OCI-LY7 (cell line): ENCODE measurements at regions not wholly inside any gene's neighbourhood (a gene's known extent, or its start where the extent isn't known, plus 50 kb on each side); places are given as distances from the start of the nearest gene placed in this dataset.

Source experiments
- BruUV-seq: library from RNA; stranded (reverse); fragments of 400-500 nt; replicated peaks from 2 replicates; lab custom pipeline; 2021; lab: Mats Ljungman, UMichigan
- CTCF ChIA-PET: fragments of 300-600 bp; sonication (Branson Sonifier 250); formaldehyde crosslinking; loops from one replicate; lab custom pipeline; 2022; ENCODE audit warnings: antibody characterized with exemption; ENCODE audit not compliant: unreplicated experiment; lab: Charles Lee
- POLR2A ChIA-PET: fragments of 300-600 bp; sonication (Branson Sonifier 250); formaldehyde crosslinking; loops from one replicate; lab custom pipeline; 2022; ENCODE audit warnings: antibody characterized with exemption; lab: Charles Lee
- DNase-seq: peaks from one replicate; pipeline ENCODE4 v3.0.0-alpha.2; 2015; ENCODE audit warnings: low spot score
- H2AFZ ChIP-seq: fragments of 200-600 bp; sonication (generic), shearing (Covaris generic); 2 replicates; pipeline ENCODE4 v1.6.1; 2014; ENCODE audit warnings: mild to moderate bottlenecking, antibody characterized with exemption, low read length, moderate library complexity
- H3K27ac ChIP-seq: fragments of 200-600 bp; sonication (generic); 2 replicates; pipeline ENCODE4 v1.5.1; 2014; ENCODE audit warnings: mixed run types, low read depth, mild to moderate bottlenecking, moderate library complexity, low read length, inconsistent platforms; ENCODE audit not compliant: poor library complexity, severe bottlenecking
- H3K36me3 ChIP-seq: fragments of 200-600 bp; sonication (generic); 2 replicates; pipeline ENCODE4 v1.6.1; 2014; ENCODE audit warnings: mild to moderate bottlenecking, antibody characterized with exemption, low read length, moderate library complexity, mixed read lengths; ENCODE audit not compliant: insufficient read depth
- H3K4me1 ChIP-seq: fragments of 200-600 bp; sonication (generic); 2 replicates; pipeline ENCODE4 v1.5.1; 2014; ENCODE audit warnings: mild to moderate bottlenecking, low read length; ENCODE audit not compliant: insufficient read depth, poor library complexity, severe bottlenecking
- H3K4me2 ChIP-seq: fragments of 200-600 bp; sonication (generic); 2 replicates; pipeline ENCODE4 v1.6.1; 2014; ENCODE audit warnings: mild to moderate bottlenecking, low read length
- H3K4me3 ChIP-seq: fragments of 200-600 bp; sonication (generic); 2 replicates; pipeline ENCODE4 v1.5.1; 2014; ENCODE audit warnings: mild to moderate bottlenecking, low read depth, low read length; ENCODE audit not compliant: poor library complexity, severe bottlenecking
- H3K79me2 ChIP-seq: fragments of 200-600 bp; sonication (generic); 2 replicates; pipeline ENCODE4 v1.6.1; 2016; ENCODE audit warnings: low read depth, mild to moderate bottlenecking, low read length, moderate library complexity, mixed read lengths; ENCODE audit not compliant: insufficient read depth
- H3K9me2 ChIP-seq: fragments of 200-600 bp; sonication (generic); 2 replicates; pipeline ENCODE4 v1.6.1; 2016; ENCODE audit warnings: mild to moderate bottlenecking, low read length, mixed read lengths; ENCODE audit not compliant: insufficient read depth
- H3K9me3 ChIP-seq: fragments of 200-600 bp; sonication (generic); 2 replicates; pipeline ENCODE4 v1.6.1; 2014; ENCODE audit warnings: mild to moderate bottlenecking, mixed run types, low read length, mixed read lengths
- H4K20me1 ChIP-seq: fragments of 200-600 bp; sonication (generic); 2 replicates; pipeline ENCODE4 v1.6.1; 2014; ENCODE audit warnings: mild to moderate bottlenecking, antibody characterized with exemption, low read length, moderate library complexity, mixed read lengths; ENCODE audit not compliant: insufficient read depth
- EZH2phosphoT487 ChIP-seq: fragments of 200-600 bp; sonication (generic); IDR thresholded peaks from 2 replicates; pipeline ENCODE4 v1.6.1; 2018; ENCODE audit warnings: low read depth, borderline replicate concordance, mild to moderate bottlenecking, mixed run types, antibody characterized with exemption, low read length, moderate library complexity, mixed read lengths
- intact Hi-C: fragments of 100-400 bp; cut with micrococcal nuclease; formaldehyde crosslinking; loops from one replicate; pipeline ENCODE4 v1.10.0; 2022; ENCODE audit not compliant: unreplicated experiment
- TF ChIP-seq, protein P1 (sequence below): fragments of 200-600 bp; sonication (generic); conservative IDR thresholded peaks from 2 replicates; pipeline ENCODE4 v1.5.1; 2014; ENCODE audit warnings: mild to moderate bottlenecking, antibody characterized with exemption, low read length, moderate library complexity, mixed read lengths

DNA sequence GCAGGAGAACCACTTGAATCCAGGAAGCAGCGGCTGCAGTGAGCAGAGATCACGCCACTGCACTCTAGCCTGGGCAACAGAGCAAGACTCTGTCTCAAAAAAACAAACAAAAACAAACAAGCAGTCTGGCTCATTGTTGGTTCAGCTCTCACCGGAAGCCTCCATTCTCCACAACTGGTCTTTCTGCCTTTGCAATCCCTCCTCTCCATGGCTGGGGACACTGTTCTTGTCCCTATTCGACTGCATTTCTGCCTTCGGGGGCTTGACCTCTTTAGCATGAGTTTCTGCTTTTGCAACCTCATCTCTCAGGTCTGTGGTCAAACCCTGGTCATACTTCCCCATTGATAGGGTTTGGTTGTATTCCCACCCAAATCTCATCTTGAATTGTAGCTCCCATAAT lies 216.3 kb upstream of the NR5A2 start:
- TF ChIP-seq, protein P1, sequence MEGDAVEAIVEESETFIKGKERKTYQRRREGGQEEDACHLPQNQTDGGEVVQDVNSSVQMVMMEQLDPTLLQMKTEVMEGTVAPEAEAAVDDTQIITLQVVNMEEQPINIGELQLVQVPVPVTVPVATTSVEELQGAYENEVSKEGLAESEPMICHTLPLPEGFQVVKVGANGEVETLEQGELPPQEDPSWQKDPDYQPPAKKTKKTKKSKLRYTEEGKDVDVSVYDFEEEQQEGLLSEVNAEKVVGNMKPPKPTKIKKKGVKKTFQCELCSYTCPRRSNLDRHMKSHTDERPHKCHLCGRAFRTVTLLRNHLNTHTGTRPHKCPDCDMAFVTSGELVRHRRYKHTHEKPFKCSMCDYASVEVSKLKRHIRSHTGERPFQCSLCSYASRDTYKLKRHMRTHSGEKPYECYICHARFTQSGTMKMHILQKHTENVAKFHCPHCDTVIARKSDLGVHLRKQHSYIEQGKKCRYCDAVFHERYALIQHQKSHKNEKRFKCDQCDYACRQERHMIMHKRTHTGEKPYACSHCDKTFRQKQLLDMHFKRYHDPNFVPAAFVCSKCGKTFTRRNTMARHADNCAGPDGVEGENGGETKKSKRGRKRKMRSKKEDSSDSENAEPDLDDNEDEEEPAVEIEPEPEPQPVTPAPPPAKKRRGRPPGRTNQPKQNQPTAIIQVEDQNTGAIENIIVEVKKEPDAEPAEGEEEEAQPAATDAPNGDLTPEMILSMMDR: no peak
- no peak for TF ChIP-seq EZH2phosphoT487
- ChIA-PET CTCF (no interaction called here), POLR2A (interaction anchor here (0.6 kb wide), 1 partner anchor 102 kb away, joined by 3 read pairs; no protein-coding TSS in a partner anchor)
- H3K79me2 ChIP-seq: no peaks in the 10 kb centered on the region
- intact Hi-C loops: no loop called here
- no peaks in the 10 kb centered on the region for H3K4me1 ChIP-seq
- no peak overlapping the region for H3K27ac ChIP-seq
- H4K20me1 ChIP-seq: no peaks in the 10 kb centered on the region
- BruUV-seq: no TSS peak
- no peaks in the 10 kb centered on the region for H3K9me2 ChIP-seq
- DNase-seq: no peak
- H3K4me3 ChIP-seq: no peak overlapping the region
- no peaks in the 10 kb centered on the region for H3K36me3 ChIP-seq
- H2AFZ ChIP-seq: no peak overlapping the region
- no peak overlapping the region for H3K4me2 ChIP-seq
- H3K9me3 ChIP-seq: no peaks in the 10 kb centered on the region

DNA sequence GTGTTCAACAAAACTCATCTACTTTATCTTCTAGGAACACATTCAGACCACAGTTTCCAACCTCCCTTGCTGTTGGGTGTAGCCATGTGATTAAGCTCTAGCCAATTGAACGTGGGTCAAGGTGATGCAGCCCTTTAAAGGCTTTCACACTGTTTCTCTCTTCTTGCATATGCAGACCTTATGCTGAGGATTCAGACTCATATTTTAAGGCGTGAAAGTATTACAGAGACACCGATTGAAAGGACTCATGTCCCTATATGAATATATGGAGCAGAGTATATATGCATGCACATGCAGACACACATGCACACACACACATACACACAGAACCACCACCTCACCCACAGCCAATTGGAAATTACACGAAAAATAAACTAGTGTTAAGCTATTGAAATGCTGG lies 214.3 kb upstream of the NR5A2 start:
- H3K79me2 ChIP-seq: no peaks in the 10 kb centered on the region
- no peak overlapping the region for H2AFZ ChIP-seq
- no peak overlapping the region for H3K4me3 ChIP-seq
- H3K36me3 ChIP-seq: no peaks in the 10 kb centered on the region
- POLR2A ChIA-PET: interaction anchor here (0.8 to 1.3 kb wide), 3 partner anchors 9 to 703 kb away, joined by 3 to 8 read pairs (median 4); no protein-coding TSS in a partner anchor
- no peak overlapping the region for H3K27ac ChIP-seq
- TF ChIP-seq EZH2phosphoT487: no peak
- TF ChIP-seq, protein P1: no peak
- no TSS peak for BruUV-seq
- H3K4me2 ChIP-seq: no peak overlapping the region
- DNase-seq: no peak
- H3K9me2 ChIP-seq: no peaks in the 10 kb centered on the region
- intact Hi-C loops: no loop called here
- CTCF ChIA-PET: no interaction called here
- no peaks in the 10 kb centered on the region for H4K20me1 ChIP-seq
- H3K4me1 ChIP-seq: no peaks in the 10 kb centered on the region
- H3K9me3 ChIP-seq: 0 out of 2 replicates have a peak, but pooled peaks cover 5% of the 10 kb centered on the region

DNA sequence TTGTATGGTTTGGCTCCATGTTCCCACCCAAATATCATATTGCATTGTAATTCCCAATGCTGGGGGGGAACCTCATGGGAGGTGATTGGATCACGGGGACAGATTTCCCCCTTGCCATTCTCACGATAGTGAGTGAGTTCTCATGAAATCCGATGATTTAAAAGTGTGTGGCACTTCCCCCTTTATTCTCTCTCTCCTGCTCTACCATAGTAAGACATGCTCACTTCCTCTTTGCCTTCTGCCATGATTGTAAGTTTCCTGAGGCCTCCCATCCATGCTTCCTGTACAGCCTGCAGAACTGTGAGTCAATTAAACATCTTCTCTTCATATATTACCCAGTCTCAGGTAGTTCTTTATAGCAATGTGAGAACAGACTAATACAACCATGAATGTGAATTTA lies 211.6 kb upstream of the NR5A2 start:
- no TSS peak for BruUV-seq
- Histone ChIP-seq H3K36me3 (no peaks in the 10 kb centered on the region), H2AFZ (no peak overlapping the region), H3K9me3 (0 out of 2 replicates have a peak, but pooled peaks cover 5% of the 10 kb centered on the region), H3K9me2 (no peaks in the 10 kb centered on the region), H4K20me1 (no peaks in the 10 kb centered on the region), H3K4me2 (no peak overlapping the region), H3K4me1 (no peaks in the 10 kb centered on the region), H3K79me2 (no peaks in the 10 kb centered on the region), H3K4me3 (no peak overlapping the region), H3K27ac (no peak overlapping the region)
- TF ChIP-seq EZH2phosphoT487: no peak
- TF ChIP-seq, protein P1: no peak
- intact Hi-C loops: no loop called here
- ChIA-PET CTCF (no interaction called here), POLR2A (no interaction called here)
- DNase-seq: peak; percentile 1
